ENCODE measurements at regions not wholly inside any gene's neighbourhood (a gene's known extent, or its start where the extent isn't known, plus 50 kb on each side); places are given as distances from the start of the nearest gene placed in this dataset.

DNA sequence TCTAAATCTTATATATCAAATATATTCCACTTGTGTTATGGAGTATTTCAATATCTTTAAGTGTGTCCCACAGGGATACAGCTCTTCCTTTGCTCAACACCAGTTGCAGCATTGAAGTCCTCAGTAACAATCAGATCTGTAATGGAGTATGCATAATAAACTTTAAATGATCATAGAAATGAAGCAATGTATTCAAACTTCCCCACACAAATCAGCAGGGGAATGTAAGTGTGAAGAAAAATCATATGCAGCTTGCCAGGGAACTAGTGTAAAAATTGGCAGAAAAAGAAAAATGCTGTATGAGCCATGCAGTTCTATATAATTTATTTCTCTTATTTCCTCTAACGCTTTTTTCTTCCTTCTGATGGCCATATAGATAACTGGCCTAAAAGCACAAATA, 444.3 kb upstream of the VSTM2A start (continued):
- TF ChIP-seq GTF2F1 (IDR thresholded peaks at IDR 0.05; ENCODE audit: borderline replicate concordance, low read depth, low read length) (no peak), NANOG (IDR thresholded peaks at IDR 0.05; ENCODE audit: insufficient read depth, low read depth, low read length, poor library complexity, severe bottlenecking) (no peak), CTBP2 (IDR thresholded peaks at IDR 0.05; ENCODE audit: borderline replicate concordance, insufficient read depth, insufficient read length, low read length) (no peak), CHD2 (IDR thresholded peaks at IDR 0.05; ENCODE audit: low read length) (no peak), JUND (IDR thresholded peaks at IDR 0.05; ENCODE audit: low read length) (no peak), RBBP5 (IDR thresholded peaks at IDR 0.05; ENCODE audit: borderline replicate concordance, low read depth, low read length) (no peak)
- TF ChIP-seq, protein P1, sequence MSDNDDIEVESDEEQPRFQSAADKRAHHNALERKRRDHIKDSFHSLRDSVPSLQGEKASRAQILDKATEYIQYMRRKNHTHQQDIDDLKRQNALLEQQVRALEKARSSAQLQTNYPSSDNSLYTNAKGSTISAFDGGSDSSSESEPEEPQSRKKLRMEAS (IDR thresholded peaks at IDR 0.05) = no peak

Measured in H1 (cell line).